ENCODE measurements at regions not wholly inside any gene's neighbourhood (a gene's known extent, or its start where the extent isn't known, plus 50 kb on each side); places are given as distances from the start of the nearest gene placed in this dataset.
A peak's percentile ranks its signal among the peaks of the same experiment; 100 is the strongest.

- DNase-seq (ENCODE audit: low read depth in 3 of 3, low spot score in 2 of 3), result no peak
Measured at GRCh38 chr6:112785408-112785807, 438.3 kb downstream of the RFPL4B start.

DNA sequence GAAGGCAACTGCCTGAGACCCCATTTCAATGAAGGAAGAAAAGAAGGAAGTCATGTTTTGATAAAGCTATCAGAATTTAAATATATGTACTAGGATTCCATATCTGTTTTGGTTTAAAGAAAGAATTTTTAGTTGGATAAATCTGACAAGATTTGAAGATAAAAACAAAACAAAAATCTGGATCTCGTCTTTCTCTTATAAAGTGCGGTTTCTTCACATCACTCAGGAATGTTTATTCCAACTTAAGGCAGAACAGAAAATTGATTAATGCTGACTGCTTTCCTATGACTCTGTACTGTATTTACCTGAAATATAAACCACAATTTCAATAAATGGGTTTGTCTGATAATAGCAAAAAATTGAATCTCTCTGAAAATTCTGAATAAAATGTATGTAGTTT lies 439.7 kb downstream of the RFPL4B start:
- no peak for DNase-seq (ENCODE audit: low read depth in 3 of 3, low spot score in 2 of 3)

GRCh38 chr6:112787371-112787770 lies 440.2 kb downstream of the RFPL4B start:
- DNase-seq (ENCODE audit: low read depth in 3 of 3, low spot score in 2 of 3), result no peak

DNA sequence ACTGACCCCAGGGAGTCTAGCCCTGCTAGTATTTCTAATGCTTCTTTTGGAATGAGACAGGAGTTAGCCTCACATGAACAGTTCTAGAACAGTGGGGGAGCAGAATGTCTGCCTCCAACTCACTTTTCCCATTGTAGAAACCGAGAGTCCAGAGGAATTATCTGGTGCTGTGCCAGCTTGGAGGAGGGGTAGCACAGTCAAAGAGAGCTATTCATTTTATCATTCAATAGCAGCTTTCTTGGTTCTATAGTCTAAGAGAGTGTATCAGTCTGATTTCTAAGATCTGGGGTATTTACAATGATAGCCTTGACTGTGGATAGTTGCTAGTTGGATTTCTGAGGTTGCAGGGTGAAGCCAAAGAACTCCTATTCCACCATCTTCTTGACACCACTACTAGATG lies 448.2 kb downstream of the RFPL4B start:
- no peak for DNase-seq (ENCODE audit: low read depth in 3 of 3, low spot score in 2 of 3)

DNA sequence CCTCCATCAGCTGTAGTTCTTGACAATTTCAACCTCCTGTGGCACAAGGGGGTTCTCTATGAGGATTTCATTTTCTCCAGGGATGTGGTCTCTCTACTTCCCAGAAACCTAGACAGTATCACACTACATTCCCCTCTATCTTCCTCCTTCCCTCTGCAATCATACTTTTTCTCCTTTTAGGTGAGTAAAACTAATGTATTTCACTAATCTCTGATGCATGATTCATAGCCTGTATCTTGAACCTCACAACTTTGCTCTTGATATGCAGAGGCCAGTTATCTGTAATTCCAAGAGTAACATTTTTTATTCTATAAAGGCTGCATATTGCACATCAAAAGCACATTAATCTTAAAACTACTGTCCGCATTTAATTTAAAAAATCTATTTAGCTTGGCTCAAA lies 449.6 kb downstream of the RFPL4B start:
- DNase-seq (ENCODE audit: low read depth in 3 of 3, low spot score in 2 of 3), result no peak

DNA sequence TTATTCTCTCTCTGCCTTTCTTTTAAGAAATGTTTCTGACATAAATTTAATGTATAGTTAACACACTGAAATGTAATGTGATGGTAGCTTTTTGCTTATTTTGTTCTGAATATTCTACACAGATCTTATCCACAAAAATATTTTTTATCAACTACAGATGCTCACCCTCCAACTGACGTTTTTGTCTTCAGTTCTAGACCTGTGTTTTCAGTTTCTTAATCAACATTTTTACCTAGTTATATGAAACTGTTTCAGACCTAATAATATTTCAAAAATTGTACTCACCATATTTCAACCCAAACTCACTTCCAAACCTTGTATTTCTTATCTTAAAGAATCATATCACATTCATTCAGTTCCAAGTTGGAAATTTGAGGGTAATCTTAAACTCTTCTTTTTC lies 452.8 kb downstream of the RFPL4B start:
- DNase-seq (ENCODE audit: low read depth in 3 of 3, low spot score in 2 of 3), result no peak

DNA sequence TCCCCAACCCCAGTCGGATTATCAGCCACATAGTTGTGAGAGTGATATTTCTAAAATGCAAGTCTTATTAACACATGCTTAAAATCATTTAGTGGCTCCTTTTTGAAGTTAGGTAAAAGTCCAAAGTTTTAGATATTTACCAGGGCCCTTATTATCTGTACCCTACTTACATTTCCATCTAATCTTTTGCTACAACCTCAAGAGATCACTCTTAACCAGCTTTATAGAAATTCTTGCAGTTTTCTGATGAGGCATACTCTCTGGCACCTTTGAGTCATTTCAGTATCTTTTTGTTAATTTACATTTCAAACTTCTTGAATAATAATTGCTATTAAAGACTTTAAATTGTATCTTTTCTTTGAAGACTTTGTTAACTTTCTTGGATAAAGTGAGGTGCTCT lies 453.3 kb downstream of the RFPL4B start:
- DNase-seq (ENCODE audit: low read depth in 3 of 3, low spot score in 2 of 3), result no peak

- no peak for DNase-seq (ENCODE audit: low read depth in 3 of 3, low spot score in 2 of 3)
Measured at GRCh38 chr6:112800916-112801315, 453.8 kb downstream of the RFPL4B start.

DNA sequence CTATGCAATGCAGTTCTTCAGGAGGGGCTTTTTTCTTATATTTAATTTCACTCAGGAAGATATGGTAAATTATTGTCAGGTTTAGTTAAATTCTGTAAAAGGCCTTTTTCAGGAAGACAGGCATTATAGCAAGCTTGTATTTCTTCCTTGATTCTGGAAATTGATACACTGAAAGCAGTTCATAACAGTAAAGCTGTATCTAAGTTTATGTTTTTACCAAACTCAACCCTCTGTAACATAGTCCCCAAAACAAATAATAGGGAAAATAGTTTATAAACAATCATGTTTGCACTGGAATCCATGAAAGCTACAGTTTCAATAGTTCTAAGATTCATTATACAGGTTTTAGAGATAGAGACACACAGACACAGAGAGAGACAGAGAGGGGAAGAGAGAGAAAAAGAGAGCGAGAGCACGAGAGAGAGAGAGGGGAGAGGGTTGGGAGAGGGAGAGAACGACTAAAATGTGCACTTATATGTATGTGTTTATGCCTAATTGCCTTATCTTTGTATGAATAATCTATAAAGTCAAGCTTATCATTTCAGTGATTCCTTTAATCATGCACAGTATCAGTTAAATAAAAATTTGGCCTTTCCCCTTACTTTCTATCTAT lies 454.4 kb downstream of the RFPL4B start:
- DNase-seq (ENCODE audit: low read depth in 3 of 3, low spot score in 2 of 3), result no peak

DNA sequence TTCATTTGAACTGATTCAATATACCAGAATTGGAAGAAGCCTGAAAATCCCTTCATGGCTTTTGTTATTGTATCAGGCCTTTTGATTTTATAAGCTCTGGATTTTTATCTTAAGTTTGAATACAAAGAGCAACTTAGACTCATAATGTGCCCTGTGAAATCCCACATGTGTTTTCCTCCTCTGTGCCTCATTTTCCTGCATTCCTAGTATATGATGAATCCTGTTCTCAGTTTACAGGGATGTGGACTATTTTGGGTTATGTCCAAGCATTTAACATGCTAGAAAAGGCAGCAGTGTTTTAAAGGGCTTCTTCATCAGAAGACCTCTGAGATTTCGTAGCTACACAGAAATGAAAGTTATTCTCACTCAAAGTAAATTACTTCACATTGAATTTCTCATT lies 455.0 kb downstream of the RFPL4B start:
- no peak for DNase-seq (ENCODE audit: low read depth in 3 of 3, low spot score in 2 of 3)

GRCh38 chr6:112804638-112805330 lies 457.7 kb downstream of the RFPL4B start:
- DNase-seq (ENCODE audit: low read depth in 3 of 3, low spot score in 2 of 3), result no peak

DNA sequence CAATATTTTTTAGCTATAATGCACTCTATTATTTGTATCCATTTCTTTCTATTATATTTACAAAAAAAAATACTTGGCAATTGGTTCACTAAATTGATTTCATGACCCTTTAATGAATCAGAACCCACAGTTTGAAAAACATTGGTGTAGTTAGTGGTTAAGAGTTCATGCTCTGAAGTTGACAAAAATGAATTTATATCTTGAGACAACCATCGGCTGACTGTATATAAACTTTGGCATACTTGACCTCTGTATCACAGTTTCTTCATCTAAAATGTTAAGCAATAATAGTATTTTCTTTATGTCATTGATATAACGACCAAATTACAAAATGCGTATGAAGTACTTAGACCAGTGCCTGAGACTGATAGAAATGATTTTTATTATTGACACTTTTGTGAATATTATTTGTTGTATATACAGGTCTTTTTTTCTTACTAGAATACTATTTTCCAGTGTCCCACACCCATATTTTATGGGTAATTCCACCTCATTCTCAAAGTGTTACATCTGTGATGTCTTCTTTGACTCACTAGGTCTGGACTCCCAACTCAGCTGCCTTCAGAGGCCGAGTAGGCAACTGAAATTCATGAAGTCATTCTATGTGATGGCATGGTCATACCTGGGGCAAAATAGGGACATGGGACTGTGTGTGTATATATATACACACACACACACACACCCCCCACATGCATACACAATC lies 459.2 kb downstream of the RFPL4B start:
- DNase-seq (ENCODE audit: low read depth in 3 of 3, low spot score in 2 of 3), result no peak

DNA sequence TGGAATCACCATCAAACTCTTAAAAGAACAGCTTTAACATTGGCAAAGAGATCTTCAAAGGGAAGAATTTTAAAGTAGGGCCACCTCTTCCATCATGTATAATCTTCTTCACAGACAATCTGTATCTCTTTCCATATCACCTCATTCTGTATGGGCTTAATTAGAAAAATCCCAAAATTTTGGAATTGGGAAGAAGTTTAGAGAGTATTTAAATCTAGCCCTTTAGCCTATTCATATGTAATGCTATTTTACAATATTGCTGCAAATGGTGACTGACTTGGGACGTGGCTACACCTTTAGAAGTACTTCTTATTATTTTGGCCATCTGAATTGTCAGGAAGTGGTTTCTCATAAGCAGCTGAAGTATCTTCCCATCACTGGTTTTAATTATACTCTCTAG lies 474.3 kb downstream of the RFPL4B start:
- no peak for DNase-seq (ENCODE audit: low read depth in 3 of 3, low spot score in 2 of 3)

DNA sequence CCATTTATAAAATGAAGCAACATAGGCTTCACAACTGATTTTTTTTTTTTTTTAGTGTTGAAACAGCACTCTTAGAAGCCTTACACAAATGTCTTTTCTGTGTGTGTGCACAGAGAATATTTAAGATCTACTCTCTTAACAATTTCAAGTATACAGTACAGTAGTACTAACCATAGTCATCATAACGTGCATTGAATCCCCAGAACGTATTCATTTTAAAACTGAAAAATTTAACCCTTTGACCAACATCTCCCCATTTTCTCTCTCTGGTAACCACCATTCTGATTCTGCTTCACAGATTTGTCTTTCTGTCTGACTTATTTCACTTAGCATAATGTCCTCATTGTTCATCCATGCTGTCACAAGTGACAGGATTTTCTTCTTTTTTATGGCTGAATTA lies 475.6 kb downstream of the RFPL4B start:
- no peak for DNase-seq (ENCODE audit: low read depth in 3 of 3, low spot score in 2 of 3)

GRCh38 chr6:112827793-112828192 lies 480.7 kb downstream of the RFPL4B start:
- DNase-seq (ENCODE audit: low read depth in 3 of 3, low spot score in 2 of 3), result no peak

- DNase-seq (ENCODE audit: low read depth in 3 of 3, low spot score in 2 of 3), result no peak
Measured at GRCh38 chr6:112831022-112831421, 483.9 kb downstream of the RFPL4B start.

DNA sequence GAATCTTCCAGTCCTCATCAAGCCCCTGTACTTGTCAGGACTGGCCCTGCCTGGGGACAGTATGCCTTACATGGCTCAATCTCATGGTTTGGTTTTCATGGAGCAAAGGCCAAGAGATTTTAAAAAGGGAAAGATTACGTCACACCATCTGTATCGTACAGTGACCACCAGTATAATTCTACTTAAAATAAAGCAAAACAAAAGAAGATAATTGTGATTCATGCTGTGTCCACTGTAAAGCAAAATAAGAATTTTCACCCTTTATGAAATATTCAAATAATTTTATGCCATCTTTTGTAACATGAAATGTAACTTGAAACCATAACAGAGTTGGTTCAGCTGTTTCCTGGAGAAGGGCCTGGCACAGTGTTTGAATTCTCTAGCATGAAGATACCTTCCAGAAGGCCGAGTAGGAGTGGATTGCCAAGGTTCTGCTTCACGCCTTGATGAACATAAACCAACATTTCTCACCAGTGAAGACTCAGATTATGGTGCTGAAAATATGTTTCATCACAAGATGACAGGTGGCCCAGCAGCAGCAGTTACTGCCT lies 486.5 kb downstream of the RFPL4B start:
- DNase-seq (ENCODE audit: low read depth in 3 of 3, low spot score in 2 of 3), result no peak

DNA sequence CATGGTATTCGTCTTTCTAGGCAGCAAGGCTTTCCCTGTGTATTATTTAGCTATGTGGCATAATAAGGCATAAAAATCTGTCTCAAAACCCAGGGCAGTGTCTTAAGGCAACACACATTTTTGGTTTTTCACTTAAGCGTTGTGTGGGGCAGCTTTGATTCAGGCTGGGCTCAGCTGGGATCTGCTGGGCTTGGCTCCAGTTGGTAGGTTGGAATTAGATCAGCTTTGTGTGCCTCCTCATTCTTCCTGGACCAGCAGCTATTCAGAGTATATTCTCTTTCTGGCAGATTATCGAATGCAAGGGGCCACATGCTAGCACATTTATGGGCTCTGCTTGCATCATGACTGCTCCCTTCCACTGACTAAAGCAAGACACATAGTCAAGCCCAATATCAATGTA lies 487.9 kb downstream of the RFPL4B start:
- DNase-seq (ENCODE audit: low read depth in 3 of 3, low spot score in 2 of 3), result no peak

DNA sequence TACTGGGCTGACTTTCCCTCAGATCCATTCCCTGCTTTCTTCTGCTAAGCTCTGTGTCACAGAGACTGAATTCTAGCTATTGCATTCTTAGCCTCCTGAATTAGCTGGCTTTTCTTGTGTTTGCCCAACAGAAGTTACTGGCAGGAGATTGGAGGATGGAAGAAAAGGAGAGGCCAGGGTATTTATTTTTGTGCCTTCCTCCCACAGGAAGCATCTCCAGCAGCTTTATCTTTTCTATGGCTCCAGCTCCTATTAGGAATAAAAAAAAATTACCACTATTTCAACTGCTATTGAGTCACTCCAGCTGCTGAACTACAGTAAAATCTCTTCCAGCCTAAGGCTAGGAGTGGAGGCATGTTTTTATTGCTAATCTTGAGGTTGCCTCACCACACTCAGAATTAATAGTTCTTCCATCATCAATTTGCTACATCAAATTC lies 492.4 kb downstream of the RFPL4B start:
- DNase-seq (ENCODE audit: low read depth in 3 of 3, low spot score in 2 of 3), result peak in 2 of 3 donors; percentile 13 to 23

GRCh38 chr6:112841553-112842329 lies 494.6 kb downstream of the RFPL4B start:
- DNase-seq (ENCODE audit: low read depth in 3 of 3, low spot score in 2 of 3), result no peak

DNA sequence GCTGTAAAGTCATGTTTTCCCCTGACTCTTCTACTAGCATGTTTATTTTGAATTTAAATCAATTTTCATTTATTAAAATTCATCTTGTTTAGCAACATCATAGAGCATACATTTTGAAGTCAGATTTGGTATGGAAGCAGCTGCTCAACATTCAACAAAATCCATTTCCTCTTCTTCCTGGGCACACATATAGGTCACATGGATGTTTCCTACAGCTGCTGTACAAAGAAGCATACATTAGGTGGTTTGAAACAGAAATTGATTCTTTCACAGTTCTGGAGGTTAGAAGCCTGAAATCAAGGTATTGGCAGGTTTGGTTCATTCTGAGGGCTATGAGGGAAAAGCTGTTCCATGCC lies 495.2 kb downstream of the RFPL4B start:
- DNase-seq (ENCODE audit: low read depth in 3 of 3, low spot score in 2 of 3), result no peak
